Upper lobe of left lung (tissue), 4 donors: ENCODE measurements at regions not wholly inside any gene's neighbourhood (a gene's known extent, or its start where the extent isn't known, plus 50 kb on each side); places are given as distances from the start of the nearest gene placed in this dataset.

ENCODE experiments used
- POLR2A ChIP-seq, 4 donors: fragments of 450-650 bp; IDR thresholded peaks; one replicate each; pipeline ENCODE4 v1.5.1; 2016 to 2017; ENCODE audit warnings: antibody characterized with exemption in 4 of 4, mild to moderate bottlenecking in 2 of 4
- TF ChIP-seq, protein P1 (sequence below), 6 experiments: fragments of 450-650 bp in 4 of 6; fragments of 200-600 bp in 2 of 6; sonication (generic) in 2 of 6; IDR thresholded peaks; one replicate each; pipeline ENCODE4 v1.5.1; 2016 to 2019; ENCODE audit warnings: antibody characterized with exemption in 6 of 6

GRCh38 chr5:60340965-60341471 lies 358.9 kb downstream of the DEPDC1B start:
- TF ChIP-seq, protein P1, sequence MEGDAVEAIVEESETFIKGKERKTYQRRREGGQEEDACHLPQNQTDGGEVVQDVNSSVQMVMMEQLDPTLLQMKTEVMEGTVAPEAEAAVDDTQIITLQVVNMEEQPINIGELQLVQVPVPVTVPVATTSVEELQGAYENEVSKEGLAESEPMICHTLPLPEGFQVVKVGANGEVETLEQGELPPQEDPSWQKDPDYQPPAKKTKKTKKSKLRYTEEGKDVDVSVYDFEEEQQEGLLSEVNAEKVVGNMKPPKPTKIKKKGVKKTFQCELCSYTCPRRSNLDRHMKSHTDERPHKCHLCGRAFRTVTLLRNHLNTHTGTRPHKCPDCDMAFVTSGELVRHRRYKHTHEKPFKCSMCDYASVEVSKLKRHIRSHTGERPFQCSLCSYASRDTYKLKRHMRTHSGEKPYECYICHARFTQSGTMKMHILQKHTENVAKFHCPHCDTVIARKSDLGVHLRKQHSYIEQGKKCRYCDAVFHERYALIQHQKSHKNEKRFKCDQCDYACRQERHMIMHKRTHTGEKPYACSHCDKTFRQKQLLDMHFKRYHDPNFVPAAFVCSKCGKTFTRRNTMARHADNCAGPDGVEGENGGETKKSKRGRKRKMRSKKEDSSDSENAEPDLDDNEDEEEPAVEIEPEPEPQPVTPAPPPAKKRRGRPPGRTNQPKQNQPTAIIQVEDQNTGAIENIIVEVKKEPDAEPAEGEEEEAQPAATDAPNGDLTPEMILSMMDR (IDR thresholded peaks at IDR 0.05) = no peak
- TF ChIP-seq POLR2A (IDR thresholded peaks at IDR 0.05) = no peak
